ENCODE measurements at regions not wholly inside any gene's neighbourhood (a gene's known extent, or its start where the extent isn't known, plus 50 kb on each side); places are given as distances from the start of the nearest gene placed in this dataset.

DNA sequence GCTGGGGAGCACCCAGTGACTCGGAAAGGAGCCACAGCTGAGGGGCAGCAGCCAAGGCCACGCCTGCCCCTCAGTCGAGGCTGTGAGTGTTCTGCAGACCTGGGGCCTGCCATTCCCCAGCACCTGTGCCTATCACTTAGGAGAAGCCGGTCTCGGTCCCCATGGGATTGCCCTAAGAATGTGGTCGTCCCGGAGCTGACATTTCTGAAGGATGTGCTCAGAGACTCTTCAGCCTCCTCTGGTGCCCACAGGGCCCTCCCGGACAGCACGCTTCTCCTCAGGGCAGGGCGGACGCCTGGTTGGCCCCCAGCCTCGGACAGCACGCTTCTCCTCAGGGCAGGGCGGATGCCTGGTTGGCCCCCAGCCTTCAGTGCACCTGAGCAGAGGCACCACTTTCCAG, 223.9 kb downstream of the ERMARD start:
- TF ChIP-seq SP2 (IDR thresholded peaks at IDR 0.05; ENCODE audit: low read length) (no peak), EZH2 (IDR thresholded peaks at IDR 0.05; ENCODE audit: low read depth, low read length, severe bottlenecking) (no peak), USF2 (IDR thresholded peaks at IDR 0.05; ENCODE audit: low read length) (no peak), POLR2A (IDR thresholded peaks at IDR 0.05; ENCODE audit: control extremely low read depth in 1 of 2, low read depth in 2 of 2, low read length in 2 of 2) (no peak), JUN (IDR thresholded peaks at IDR 0.05; ENCODE audit: low read depth, low read length) (no peak), RFX5 (IDR thresholded peaks at IDR 0.05; ENCODE audit: borderline replicate concordance, low read depth, low read length) (no peak), SRF (IDR thresholded peaks at IDR 0.05; ENCODE audit: low read depth, low read length) (no peak), SP1 (IDR thresholded peaks at IDR 0.05; ENCODE audit: low read depth, low read length) (no peak)
- TF ChIP-seq, protein P1, sequence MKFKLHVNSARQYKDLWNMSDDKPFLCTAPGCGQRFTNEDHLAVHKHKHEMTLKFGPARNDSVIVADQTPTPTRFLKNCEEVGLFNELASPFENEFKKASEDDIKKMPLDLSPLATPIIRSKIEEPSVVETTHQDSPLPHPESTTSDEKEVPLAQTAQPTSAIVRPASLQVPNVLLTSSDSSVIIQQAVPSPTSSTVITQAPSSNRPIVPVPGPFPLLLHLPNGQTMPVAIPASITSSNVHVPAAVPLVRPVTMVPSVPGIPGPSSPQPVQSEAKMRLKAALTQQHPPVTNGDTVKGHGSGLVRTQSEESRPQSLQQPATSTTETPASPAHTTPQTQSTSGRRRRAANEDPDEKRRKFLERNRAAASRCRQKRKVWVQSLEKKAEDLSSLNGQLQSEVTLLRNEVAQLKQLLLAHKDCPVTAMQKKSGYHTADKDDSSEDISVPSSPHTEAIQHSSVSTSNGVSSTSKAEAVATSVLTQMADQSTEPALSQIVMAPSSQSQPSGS (IDR thresholded peaks at IDR 0.05; ENCODE audit: low read length): no peak

Data from H1 (cell line).